Neuron (in vitro differentiated cells): ENCODE measurements at regions not wholly inside any gene's neighbourhood (a gene's known extent, or its start where the extent isn't known, plus 50 kb on each side); places are given as distances from the start of the nearest gene placed in this dataset.

Experiments used
- H2AFZ ChIP-seq: one replicate; pipeline ENCODE4 v1.6.1; 2013; ENCODE audit warnings: low read depth, mild to moderate bottlenecking, inconsistent platforms, low read length, moderate library complexity
- H3K27me3 ChIP-seq: one replicate; pipeline ENCODE4 v1.6.1; 2013; ENCODE audit warnings: low read length; ENCODE audit not compliant: insufficient read depth
- H3K36me3 ChIP-seq: one replicate; pipeline ENCODE4 v1.6.1; 2013; ENCODE audit warnings: low read length; ENCODE audit not compliant: insufficient read depth
- H3K4me1 ChIP-seq: one replicate; pipeline ENCODE4 v1.6.1; 2013; ENCODE audit warnings: low read length; ENCODE audit not compliant: insufficient read depth
- H3K4me3 ChIP-seq: 2 replicates; pipeline ENCODE4 v1.5.1; 2013; ENCODE audit warnings: mild to moderate bottlenecking, low read length, moderate library complexity
- H3K9me3 ChIP-seq: one replicate; pipeline ENCODE4 v1.6.1; 2013; ENCODE audit warnings: low read length

DNA sequence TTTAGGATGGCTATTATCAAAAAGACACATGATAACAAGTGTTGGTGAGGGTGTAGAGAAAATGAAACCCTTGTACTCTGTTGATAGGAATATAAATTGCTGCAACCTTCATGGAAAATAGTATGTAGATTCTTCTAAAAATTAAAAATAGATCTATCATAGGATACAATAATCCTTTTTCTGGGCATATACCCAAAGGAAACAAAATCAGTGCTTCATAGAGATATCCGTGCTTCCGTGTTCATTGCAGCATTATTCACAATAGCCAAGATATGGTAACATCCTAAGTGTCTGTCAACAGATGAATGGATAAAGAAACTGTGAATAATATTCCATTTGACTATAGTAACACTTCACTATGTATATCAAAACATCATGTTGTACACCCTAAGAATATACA, 106.7 kb downstream of the MIS18A start:
- no peaks in the 10 kb centered on the region for H3K4me1 ChIP-seq
- H3K9me3 ChIP-seq: no peaks in the 10 kb centered on the region
- no peak overlapping the region for H2AFZ ChIP-seq
- H3K27me3 ChIP-seq: no peaks in the 10 kb centered on the region
- H3K4me3 ChIP-seq: no peak overlapping the region
- H3K36me3 ChIP-seq: no peaks in the 10 kb centered on the region

DNA sequence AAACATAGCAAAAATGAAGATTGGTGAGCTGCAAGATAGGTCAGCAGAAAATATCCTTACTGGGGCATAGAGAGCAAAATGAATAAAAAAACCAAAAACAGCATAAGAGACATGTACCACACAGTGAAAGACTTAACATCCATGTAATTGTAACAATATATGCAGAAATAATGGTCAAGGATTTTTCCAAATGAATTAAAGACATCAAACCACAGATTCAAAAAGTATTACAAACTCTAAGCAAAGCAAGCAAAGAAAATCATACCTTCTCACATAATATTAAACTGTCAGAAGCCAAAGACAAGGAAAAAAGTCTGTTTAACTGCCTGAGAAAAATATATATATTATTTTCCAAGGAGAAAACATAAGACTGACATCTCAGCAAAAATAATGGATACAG, 111.3 kb downstream of the MIS18A start:
- Histone ChIP-seq H3K9me3 (peaks cover 3% of the 10 kb centered on the region), H3K36me3 (no peaks in the 10 kb centered on the region), H3K27me3 (no peaks in the 10 kb centered on the region), H3K4me1 (no peaks in the 10 kb centered on the region), H3K4me3 (no peak overlapping the region), H2AFZ (no peak overlapping the region)

DNA sequence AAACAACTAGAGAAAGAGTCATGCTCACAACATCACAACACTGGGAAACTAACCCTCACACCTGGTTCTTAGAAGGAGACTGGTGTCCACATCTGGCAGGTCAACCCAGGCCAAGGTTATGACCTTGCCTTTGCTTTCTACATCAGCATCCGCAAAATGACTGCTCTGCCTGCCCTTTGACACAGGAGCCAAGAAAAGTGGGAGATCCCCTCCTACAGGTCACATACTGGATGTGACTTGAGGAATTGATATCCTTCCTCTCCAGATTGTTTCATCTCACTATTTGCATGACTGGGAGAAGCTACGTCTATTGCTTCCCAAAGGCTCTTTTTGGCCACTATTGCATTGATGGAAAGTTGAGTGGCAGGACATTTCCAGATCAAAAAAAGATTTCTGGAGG, 115.5 kb downstream of the MIS18A start:
- peaks cover 3% of the 10 kb centered on the region for H3K9me3 ChIP-seq
- no peaks in the 10 kb centered on the region for H3K36me3 ChIP-seq
- no peaks in the 10 kb centered on the region for H3K27me3 ChIP-seq
- no peaks in the 10 kb centered on the region for H3K4me1 ChIP-seq
- H2AFZ ChIP-seq: no peak overlapping the region
- no peak overlapping the region for H3K4me3 ChIP-seq

DNA sequence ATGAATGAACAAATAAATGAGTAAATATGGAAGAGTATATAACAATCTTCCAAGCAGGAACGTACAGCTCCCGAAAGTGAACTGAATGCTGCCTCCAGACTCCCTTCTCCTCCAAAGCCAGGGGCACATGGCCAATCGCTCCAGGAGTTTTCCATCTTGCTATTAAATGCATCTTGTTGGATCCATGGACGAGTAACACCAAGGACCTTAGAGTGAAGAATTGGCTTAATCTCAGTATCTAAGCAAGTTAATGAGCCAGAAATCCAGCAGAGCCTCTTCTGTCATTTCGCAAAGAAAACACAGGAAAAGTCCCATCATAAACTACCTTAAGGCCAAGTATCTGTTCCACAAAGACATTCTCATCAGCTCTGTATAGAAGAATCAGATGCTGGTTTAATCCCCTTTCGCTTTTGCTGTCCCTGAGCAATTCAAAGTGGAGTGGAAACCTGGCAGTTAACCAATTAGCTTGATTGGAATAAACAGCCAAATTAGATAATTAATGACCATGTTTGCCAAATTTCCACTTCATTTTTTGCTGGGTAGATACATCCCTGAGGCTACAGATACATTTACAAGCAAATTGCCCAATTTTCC, 116.0 kb downstream of the MIS18A start:
- H3K27me3 ChIP-seq: no peaks in the 10 kb centered on the region
- no peak overlapping the region for H3K4me3 ChIP-seq
- no peaks in the 10 kb centered on the region for H3K36me3 ChIP-seq
- no peak overlapping the region for H2AFZ ChIP-seq
- H3K9me3 ChIP-seq: peaks cover 3% of the 10 kb centered on the region
- H3K4me1 ChIP-seq: no peaks in the 10 kb centered on the region

DNA sequence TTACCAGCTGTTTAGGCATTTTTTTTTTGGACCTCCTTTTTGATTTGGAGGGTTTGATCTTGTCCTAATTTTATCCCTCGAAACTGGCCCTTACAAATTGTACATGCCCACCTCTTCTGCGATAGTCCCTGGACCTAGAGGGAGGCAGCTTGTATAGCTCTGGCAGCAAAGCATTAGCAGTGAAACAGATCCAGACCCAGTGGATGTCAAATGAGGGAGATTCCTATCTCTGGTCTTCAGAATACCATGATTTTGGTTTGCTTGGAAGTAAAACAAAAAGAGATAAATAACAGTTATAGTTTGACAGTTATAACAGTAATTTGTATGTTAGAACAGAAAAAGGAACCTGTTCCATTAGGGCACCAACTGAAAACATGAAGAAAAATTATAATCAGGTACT, 123.6 kb downstream of the MIS18A start:
- H2AFZ ChIP-seq: no peak overlapping the region
- no peak overlapping the region for H3K4me3 ChIP-seq
- H3K4me1 ChIP-seq: no peaks in the 10 kb centered on the region
- no peaks in the 10 kb centered on the region for H3K9me3 ChIP-seq
- H3K36me3 ChIP-seq: no peaks in the 10 kb centered on the region
- no peaks in the 10 kb centered on the region for H3K27me3 ChIP-seq

- Histone ChIP-seq H3K4me1 (no peaks in the 10 kb centered on the region), H2AFZ (no peak overlapping the region), H3K36me3 (no peaks in the 10 kb centered on the region), H3K27me3 (no peaks in the 10 kb centered on the region), H3K9me3 (no peaks in the 10 kb centered on the region), H3K4me3 (no peak overlapping the region)
These were observed 131.8 kb downstream of the MIS18A start for GRCh38 chr21:32147041-32147440.

DNA sequence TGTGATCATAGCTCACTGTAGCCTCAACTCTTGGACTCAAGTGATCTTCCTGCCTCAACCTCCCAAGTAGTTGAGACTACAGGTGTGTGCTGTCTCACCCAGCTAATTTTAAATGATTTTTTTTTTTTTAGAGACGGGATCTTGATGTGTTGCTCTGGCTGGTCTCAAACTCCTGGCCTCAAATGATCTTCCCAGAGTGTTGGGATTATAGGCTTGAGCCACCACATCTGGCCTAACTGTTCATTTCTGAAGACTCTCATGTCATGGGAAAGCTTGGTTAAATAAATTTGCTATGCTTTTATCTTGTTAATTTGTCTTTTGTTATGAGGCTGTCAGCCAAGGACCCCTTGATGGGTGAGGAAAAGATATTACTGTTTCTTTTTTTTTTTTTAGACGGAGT, 134.0 kb downstream of the MIS18A start:
- no peaks in the 10 kb centered on the region for H3K4me1 ChIP-seq
- no peaks in the 10 kb centered on the region for H3K9me3 ChIP-seq

GRCh38 chr21:32143241-32143939, 135.5 kb downstream of the MIS18A start:
- no peaks in the 10 kb centered on the region for H3K4me1 ChIP-seq
- no peak overlapping the region for H3K4me3 ChIP-seq
- H3K9me3 ChIP-seq: no peaks in the 10 kb centered on the region
- H3K36me3 ChIP-seq: no peaks in the 10 kb centered on the region
- H3K27me3 ChIP-seq: no peaks in the 10 kb centered on the region
- H2AFZ ChIP-seq: no peak overlapping the region

More for the DNA sequence above, 134.0 kb downstream of the MIS18A start:
- Histone ChIP-seq H3K36me3 (no peaks in the 10 kb centered on the region), H2AFZ (no peak overlapping the region), H3K27me3 (no peaks in the 10 kb centered on the region), H3K4me3 (no peak overlapping the region)

DNA sequence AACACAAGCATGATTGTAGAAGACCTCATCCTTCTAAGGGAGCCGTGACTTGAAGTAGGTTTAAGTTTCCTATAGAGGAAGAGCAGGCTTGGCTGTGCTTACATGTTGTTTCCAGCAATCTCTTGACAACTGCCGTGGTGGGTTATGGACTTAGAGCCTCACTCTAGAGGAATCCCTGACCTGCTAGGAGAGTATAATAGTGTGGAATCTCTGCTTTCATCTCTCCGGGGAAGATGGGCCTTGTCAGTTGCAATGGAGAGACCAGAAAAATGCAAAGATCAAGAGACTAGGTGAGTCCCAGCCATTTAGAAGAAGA, 137.6 kb downstream of the MIS18A start:
- H3K4me3 ChIP-seq: no peak overlapping the region
- H3K4me1 ChIP-seq: no peaks in the 10 kb centered on the region
- H3K27me3 ChIP-seq: no peaks in the 10 kb centered on the region
- H3K9me3 ChIP-seq: no peaks in the 10 kb centered on the region
- no peak overlapping the region for H2AFZ ChIP-seq
- H3K36me3 ChIP-seq: no peaks in the 10 kb centered on the region

- Histone ChIP-seq H3K9me3 (no peaks in the 10 kb centered on the region), H3K27me3 (no peaks in the 10 kb centered on the region), H2AFZ (no peak overlapping the region), H3K4me1 (no peaks in the 10 kb centered on the region), H3K36me3 (no peaks in the 10 kb centered on the region), H3K4me3 (no peak overlapping the region)
These were observed 138.1 kb downstream of the MIS18A start for GRCh38 chr21:32140604-32141317.

- Histone ChIP-seq H3K9me3 (no peaks in the 10 kb centered on the region), H3K4me3 (no peak overlapping the region), H3K27me3 (no peaks in the 10 kb centered on the region), H2AFZ (no peak overlapping the region), H3K36me3 (no peaks in the 10 kb centered on the region), H3K4me1 (no peaks in the 10 kb centered on the region)
These were observed 138.7 kb downstream of the MIS18A start for GRCh38 chr21:32140151-32140550.

DNA sequence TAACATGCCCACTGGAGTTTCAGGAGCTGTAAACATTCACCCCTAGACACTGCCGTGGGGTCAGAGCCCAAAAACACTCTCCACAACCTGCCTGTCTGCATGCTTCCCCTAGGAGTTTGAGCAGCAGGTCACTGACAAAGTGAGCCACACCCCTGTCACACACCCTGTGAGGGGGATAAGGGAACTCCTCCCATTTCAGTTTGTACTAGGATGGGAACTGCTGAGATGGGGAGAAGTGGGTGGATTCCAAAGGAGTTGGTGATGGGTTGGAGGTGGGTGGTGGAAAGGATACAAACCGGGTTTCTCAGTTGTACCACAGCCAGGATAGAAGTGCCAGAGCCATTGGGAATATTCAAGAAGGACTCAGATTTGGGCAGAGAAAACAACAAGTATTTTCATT, 140.2 kb downstream of the MIS18A start:
- H3K27me3 ChIP-seq: no peaks in the 10 kb centered on the region
- H3K4me3 ChIP-seq: no peak overlapping the region
- no peak overlapping the region for H2AFZ ChIP-seq
- H3K36me3 ChIP-seq: no peaks in the 10 kb centered on the region
- H3K9me3 ChIP-seq: no peaks in the 10 kb centered on the region
- H3K4me1 ChIP-seq: no peaks in the 10 kb centered on the region

GRCh38 chr21:32137931-32138330, 140.9 kb downstream of the MIS18A start:
- H2AFZ ChIP-seq: no peak overlapping the region
- no peak overlapping the region for H3K4me3 ChIP-seq
- no peaks in the 10 kb centered on the region for H3K9me3 ChIP-seq
- H3K36me3 ChIP-seq: no peaks in the 10 kb centered on the region
- H3K4me1 ChIP-seq: no peaks in the 10 kb centered on the region
- H3K27me3 ChIP-seq: no peaks in the 10 kb centered on the region
